ENCODE measurements at regions not wholly inside any gene's neighbourhood (a gene's known extent, or its start where the extent isn't known, plus 50 kb on each side); places are given as distances from the start of the nearest gene placed in this dataset.

DNA sequence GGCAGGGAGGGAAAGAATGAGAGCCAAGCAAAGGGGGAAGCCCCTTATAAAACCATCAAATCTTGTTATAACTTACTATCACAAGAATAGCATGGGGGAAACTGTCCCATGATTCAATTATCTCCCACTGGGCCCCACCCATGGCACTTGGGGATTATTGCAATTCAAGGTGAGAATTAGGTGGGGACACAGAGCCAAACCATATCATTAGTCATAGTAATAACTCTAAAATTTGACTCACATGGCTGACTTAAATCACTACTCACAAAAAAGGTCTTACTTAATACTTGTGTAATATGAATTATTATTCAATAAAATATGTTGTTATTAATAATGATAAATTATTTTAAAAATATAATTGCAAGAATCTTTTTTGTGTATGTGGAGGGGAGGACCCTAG, 178.1 kb upstream of the TCF21 start:
- CTCF ChIA-PET, result no interaction called here
- H3K9me3 ChIP-seq, result no peaks in the 10 kb centered on the region
- H3K36me3 ChIP-seq (replicated peaks in 1 of 2; ENCODE audit: control insufficient read depth in 1 of 2, insufficient read depth in 2 of 2, low read length in 1 of 2), result no peaks in the 10 kb centered on the region
- no peak overlapping the region for H3K4me2 ChIP-seq
- POLR2A ChIA-PET, result no interaction called here
- TF ChIP-seq JUND (IDR thresholded peaks at IDR 0.05) (no peak), FOXJ3 (CRISPR knock-in tag; IDR thresholded peaks at IDR 0.05) (no peak), YY1 (IDR thresholded peaks at IDR 0.05; ENCODE audit: low read depth) (no peak), GABPA (IDR thresholded peaks at IDR 0.05; ENCODE audit: low read depth) (no peak), RCOR1 (IDR thresholded peaks at IDR 0.05; ENCODE audit: low read length) (no peak), RAD21 (IDR thresholded peaks at IDR 0.05; ENCODE audit: low read length) (no peak)
- TF ChIP-seq, protein P1, sequence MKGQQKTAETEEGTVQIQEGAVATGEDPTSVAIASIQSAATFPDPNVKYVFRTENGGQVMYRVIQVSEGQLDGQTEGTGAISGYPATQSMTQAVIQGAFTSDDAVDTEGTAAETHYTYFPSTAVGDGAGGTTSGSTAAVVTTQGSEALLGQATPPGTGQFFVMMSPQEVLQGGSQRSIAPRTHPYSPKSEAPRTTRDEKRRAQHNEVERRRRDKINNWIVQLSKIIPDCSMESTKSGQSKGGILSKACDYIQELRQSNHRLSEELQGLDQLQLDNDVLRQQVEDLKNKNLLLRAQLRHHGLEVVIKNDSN (IDR thresholded peaks at IDR 0.05; ENCODE audit: borderline replicate concordance, low read depth), result no peak
- H3K4me1 ChIP-seq (ENCODE audit: control insufficient read depth in 1 of 2, insufficient read depth in 2 of 2, low read depth in 1 of 2, low read length in 1 of 2), result no peaks in the 10 kb centered on the region
- H3K9ac ChIP-seq, result no peak overlapping the region
- no peak for DNase-seq
- no peak overlapping the region for H3K4me3 ChIP-seq (ENCODE audit: low read depth in 2 of 2, low read length in 1 of 2)
- H3K27me3 ChIP-seq (ENCODE audit: insufficient read depth), result no peaks in the 10 kb centered on the region
- H3K79me2 ChIP-seq (ENCODE audit: insufficient read depth), result no peaks in the 10 kb centered on the region
- H2AFZ ChIP-seq (ENCODE audit: low read depth), result no peak overlapping the region
- H3K27ac ChIP-seq (ENCODE audit: low read depth in 2 of 2, low read length in 1 of 2), result no peak overlapping the region
- no peaks in the 10 kb centered on the region for H3F3A ChIP-seq (replicated peaks; ENCODE audit: insufficient read depth)
- no peaks in the 10 kb centered on the region for H4K20me1 ChIP-seq (ENCODE audit: insufficient read depth)
- H3K9me2 ChIP-seq, result no peaks in the 10 kb centered on the region; the same call in 1 of the 2 replicates

- Histone ChIP-seq H3K9ac (no peak overlapping the region), H3K27me3 (ENCODE audit: insufficient read depth) (no peaks in the 10 kb centered on the region), H3K4me1 (ENCODE audit: control insufficient read depth in 1 of 2, insufficient read depth in 2 of 2, low read depth in 1 of 2, low read length in 1 of 2) (no peaks in the 10 kb centered on the region), H3K36me3 (replicated peaks in 1 of 2; ENCODE audit: control insufficient read depth in 1 of 2, insufficient read depth in 2 of 2, low read length in 1 of 2) (no peaks in the 10 kb centered on the region), H3K9me2 (no peaks in the 10 kb centered on the region; the same call in 1 of the 2 replicates), H3K9me3 (no peaks in the 10 kb centered on the region), H3F3A (replicated peaks; ENCODE audit: insufficient read depth) (no peaks in the 10 kb centered on the region), H3K27ac (ENCODE audit: low read depth in 2 of 2, low read length in 1 of 2) (no peak overlapping the region), H3K4me3 (ENCODE audit: low read depth in 2 of 2, low read length in 1 of 2) (no peak overlapping the region), H4K20me1 (ENCODE audit: insufficient read depth) (no peaks in the 10 kb centered on the region), H3K79me2 (ENCODE audit: insufficient read depth) (no peaks in the 10 kb centered on the region), H3K4me2 (no peak overlapping the region), H2AFZ (ENCODE audit: low read depth) (no peak overlapping the region)
- WGBS (ENCODE audit: low lambda C conversion rate), result 8% methylated on average over 3 of the region's 3 CpGs
- ChIA-PET CTCF (no interaction called here), POLR2A (no interaction called here)
- DNase-seq, result no peak
- TF ChIP-seq USF2 (IDR thresholded peaks at IDR 0.05; ENCODE audit: borderline replicate concordance, low read depth, low read length) (no peak), CHD2 (IDR thresholded peaks at IDR 0.05; ENCODE audit: low read length, partially characterized antibody) (no peak), TAF1 (IDR thresholded peaks at IDR 0.05; ENCODE audit: borderline replicate concordance, low read depth, low read length) (no peak), NRF1 (IDR thresholded peaks at IDR 0.05; ENCODE audit: low read depth, low read length) (no peak), RXRA (IDR thresholded peaks at IDR 0.05; ENCODE audit: borderline replicate concordance, low read depth) (no peak), FOXJ3 (CRISPR knock-in tag; IDR thresholded peaks at IDR 0.05) (no peak), SIN3A (IDR thresholded peaks at IDR 0.05; ENCODE audit: borderline replicate concordance, low read depth, low read length) (no peak), EZH2phosphoT487 (IDR thresholded peaks at IDR 0.05; ENCODE audit: borderline replicate concordance, low read depth) (no peak), GABPA (IDR thresholded peaks at IDR 0.05; ENCODE audit: low read depth) (no peak), YY1 (IDR thresholded peaks at IDR 0.05; ENCODE audit: low read depth) (no peak), TEAD4 (IDR thresholded peaks at IDR 0.05; ENCODE audit: borderline replicate concordance, insufficient read depth) (no peak), FOSL2 (IDR thresholded peaks at IDR 0.05; ENCODE audit: borderline replicate concordance, low read depth) (no peak)
- TF ChIP-seq, protein P1 (IDR thresholded peaks at IDR 0.05; ENCODE audit: borderline replicate concordance, low read depth), result no peak
- TF ChIP-seq, protein P2, sequence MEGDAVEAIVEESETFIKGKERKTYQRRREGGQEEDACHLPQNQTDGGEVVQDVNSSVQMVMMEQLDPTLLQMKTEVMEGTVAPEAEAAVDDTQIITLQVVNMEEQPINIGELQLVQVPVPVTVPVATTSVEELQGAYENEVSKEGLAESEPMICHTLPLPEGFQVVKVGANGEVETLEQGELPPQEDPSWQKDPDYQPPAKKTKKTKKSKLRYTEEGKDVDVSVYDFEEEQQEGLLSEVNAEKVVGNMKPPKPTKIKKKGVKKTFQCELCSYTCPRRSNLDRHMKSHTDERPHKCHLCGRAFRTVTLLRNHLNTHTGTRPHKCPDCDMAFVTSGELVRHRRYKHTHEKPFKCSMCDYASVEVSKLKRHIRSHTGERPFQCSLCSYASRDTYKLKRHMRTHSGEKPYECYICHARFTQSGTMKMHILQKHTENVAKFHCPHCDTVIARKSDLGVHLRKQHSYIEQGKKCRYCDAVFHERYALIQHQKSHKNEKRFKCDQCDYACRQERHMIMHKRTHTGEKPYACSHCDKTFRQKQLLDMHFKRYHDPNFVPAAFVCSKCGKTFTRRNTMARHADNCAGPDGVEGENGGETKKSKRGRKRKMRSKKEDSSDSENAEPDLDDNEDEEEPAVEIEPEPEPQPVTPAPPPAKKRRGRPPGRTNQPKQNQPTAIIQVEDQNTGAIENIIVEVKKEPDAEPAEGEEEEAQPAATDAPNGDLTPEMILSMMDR (IDR thresholded peaks at IDR 0.05), result no peak
- TF ChIP-seq, protein P3, sequence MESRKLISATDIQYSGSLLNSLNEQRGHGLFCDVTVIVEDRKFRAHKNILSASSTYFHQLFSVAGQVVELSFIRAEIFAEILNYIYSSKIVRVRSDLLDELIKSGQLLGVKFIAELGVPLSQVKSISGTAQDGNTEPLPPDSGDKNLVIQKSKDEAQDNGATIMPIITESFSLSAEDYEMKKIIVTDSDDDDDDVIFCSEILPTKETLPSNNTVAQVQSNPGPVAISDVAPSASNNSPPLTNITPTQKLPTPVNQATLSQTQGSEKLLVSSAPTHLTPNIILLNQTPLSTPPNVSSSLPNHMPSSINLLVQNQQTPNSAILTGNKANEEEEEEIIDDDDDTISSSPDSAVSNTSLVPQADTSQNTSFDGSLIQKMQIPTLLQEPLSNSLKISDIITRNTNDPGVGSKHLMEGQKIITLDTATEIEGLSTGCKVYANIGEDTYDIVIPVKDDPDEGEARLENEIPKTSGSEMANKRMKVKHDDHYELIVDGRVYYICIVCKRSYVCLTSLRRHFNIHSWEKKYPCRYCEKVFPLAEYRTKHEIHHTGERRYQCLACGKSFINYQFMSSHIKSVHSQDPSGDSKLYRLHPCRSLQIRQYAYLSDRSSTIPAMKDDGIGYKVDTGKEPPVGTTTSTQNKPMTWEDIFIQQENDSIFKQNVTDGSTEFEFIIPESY (IDR thresholded peaks at IDR 0.05; ENCODE audit: borderline replicate concordance, low read depth), result no peak
Observed at GRCh38 chr6:133715270-133715669, 173.6 kb upstream of the TCF21 start.
